NCI-H510A treated with DMSO at 0.1 percent for 48 hours (cell line): ENCODE measurements at regions not wholly inside any gene's neighbourhood (a gene's known extent, or its start where the extent isn't known, plus 50 kb on each side); places are given as distances from the start of the nearest gene placed in this dataset.
A peak's percentile ranks its signal among the peaks of the same experiment; 100 is the strongest.
"Not testable (repeated sequence)": the region's sequence is repeated elsewhere in the genome, so short reads cannot be mapped to it uniquely, and the experiment has no call there.

ENCODE experiments used
- DNase-seq: peaks from one replicate; lab custom pipeline; 2025; lab: John Stamatoyannopoulos, UW

- DNase-seq = peak; percentile 16
Measured at GRCh38 chr7:39758234-39758970, 135.0 kb downstream of the RALA start.

GRCh38 chr7:39761449-39761848 lies 138.1 kb downstream of the RALA start:
- DNase-seq = peak; percentile 26

- DNase-seq = not testable (repeated sequence)
Measured at GRCh38 chr7:39762466-39762865, 139.1 kb downstream of the RALA start.

- DNase-seq = not testable (repeated sequence)
Measured at GRCh38 chr7:39762881-39763280, 139.5 kb downstream of the RALA start.

- not testable (repeated sequence) for DNase-seq
Measured at GRCh38 chr7:39765833-39766232, 142.5 kb downstream of the RALA start.

- not testable (repeated sequence) for DNase-seq
Measured at GRCh38 chr7:39768439-39768838, 145.1 kb downstream of the RALA start.

GRCh38 chr7:39774341-39774851 lies 151.0 kb downstream of the RALA start:
- not testable (repeated sequence) for DNase-seq

- not testable (repeated sequence) for DNase-seq
Measured at GRCh38 chr7:39781557-39781956, 158.2 kb downstream of the RALA start.

GRCh38 chr7:39786440-39786839 lies 163.1 kb downstream of the RALA start:
- not testable (repeated sequence) for DNase-seq

GRCh38 chr7:39791035-39791434 lies 159.0 kb upstream of the CDK13 start:
- not testable (repeated sequence) for DNase-seq

GRCh38 chr7:39791911-39792310 lies 158.1 kb upstream of the CDK13 start:
- not testable (repeated sequence) for DNase-seq

GRCh38 chr7:39793026-39793425 lies 157.0 kb upstream of the CDK13 start:
- DNase-seq = not testable (repeated sequence)

GRCh38 chr7:39793851-39794250 lies 156.2 kb upstream of the CDK13 start:
- DNase-seq = not testable (repeated sequence)

GRCh38 chr7:39796947-39797346 lies 153.1 kb upstream of the CDK13 start:
- not testable (repeated sequence) for DNase-seq

- DNase-seq = not testable (repeated sequence)
Measured at GRCh38 chr7:39798077-39798476, 152.0 kb upstream of the CDK13 start.

GRCh38 chr7:39808796-39809481 lies 141.1 kb upstream of the CDK13 start:
- no peak for DNase-seq

GRCh38 chr7:39810204-39810642 lies 139.8 kb upstream of the CDK13 start:
- no peak for DNase-seq

- no peak for DNase-seq
Measured at GRCh38 chr7:39810710-39811109, 139.3 kb upstream of the CDK13 start.

- DNase-seq = peak; percentile 38
Measured at GRCh38 chr7:39811161-39811614, 138.9 kb upstream of the CDK13 start.

GRCh38 chr7:39816462-39817060 lies 133.5 kb upstream of the CDK13 start:
- DNase-seq = no peak

GRCh38 chr7:39819514-39819913 lies 130.5 kb upstream of the CDK13 start:
- DNase-seq = no peak

- no peak for DNase-seq
Measured at GRCh38 chr7:39824456-39825200, 125.4 kb upstream of the CDK13 start.
